H1 (cell line): ENCODE measurements at regions not wholly inside any gene's neighbourhood (a gene's known extent, or its start where the extent isn't known, plus 50 kb on each side); places are given as distances from the start of the nearest gene placed in this dataset.

Experiments
- CTCF ChIA-PET: fragments of 300-600 bp; sonication (Branson Sonifier 250); formaldehyde crosslinking; loops from one replicate; lab custom pipeline; 2021; ENCODE audit not compliant: partially characterized antibody; lab: Charles Lee
- POLR2A ChIA-PET: fragments of 300-600 bp; sonication (Branson Sonifier 250); formaldehyde crosslinking; loops from one replicate; lab custom pipeline; 2021; ENCODE audit warnings: inconsistent platforms; ENCODE audit not compliant: partially characterized antibody; lab: Charles Lee
- DNase-seq, 2 experiments: peaks; one replicate each; pipeline versions ENCODE4 v3.0.0 to v3.0.0-alpha.2; 2010 to 2022; ENCODE audit warnings: low spot score in 2 of 2, low read depth in 1 of 2, mixed read lengths in 1 of 2
- FAIRE-seq: peaks from 2 replicates; lab custom pipeline; 2011; peaks lifted over from hg19 to GRCh38; lab: Jason Lieb, UNC
- H2AFZ ChIP-seq: 2 replicates; pipeline ENCODE4 v1.8.1; 2012; ENCODE audit warnings: low read length, inconsistent platforms
- H2AK5ac ChIP-seq: 2 replicates; pipeline ENCODE4 v1.6.1; 2013; ENCODE audit warnings: low read depth, low read length
- H2BK120ac ChIP-seq: replicated peaks from 2 replicates; pipeline ENCODE3; 2013; ENCODE audit warnings: low read depth, low read length, inconsistent platforms
- H2BK12ac ChIP-seq: 2 replicates; pipeline ENCODE4 v1.6.1; 2013; ENCODE audit warnings: low read depth, low read length
- H2BK15ac ChIP-seq: 2 replicates; pipeline ENCODE4 v1.6.1; 2013; ENCODE audit warnings: low read length
- H2BK20ac ChIP-seq: 2 replicates; pipeline ENCODE4 v1.6.1; 2013; ENCODE audit warnings: low read length
- H2BK5ac ChIP-seq: 2 replicates; pipeline ENCODE4 v1.6.1; 2013; ENCODE audit warnings: low read depth, low read length
- H3K14ac ChIP-seq: 2 replicates; pipeline ENCODE4 v1.6.1; 2013; ENCODE audit warnings: inconsistent platforms; ENCODE audit not compliant: insufficient read length
- H3K18ac ChIP-seq: 2 replicates; pipeline ENCODE4 v1.6.1; 2013; ENCODE audit warnings: low read length; ENCODE audit errors: extremely low read depth
- H3K23ac ChIP-seq: 2 replicates; pipeline ENCODE4 v1.6.1; 2013; ENCODE audit warnings: inconsistent platforms; ENCODE audit not compliant: insufficient read length
- H3K23me2 ChIP-seq: 2 replicates; pipeline ENCODE4 v1.6.1; 2013; ENCODE audit warnings: low read depth, low read length
- H3K27ac ChIP-seq: 2 replicates; pipeline ENCODE4 v1.6.1; 2011; ENCODE audit warnings: low read depth, low read length, inconsistent platforms
- H3K27me3 ChIP-seq, 4 experiments: replicated peaks in 1 of 4; 1 replicate in 1 of 4; 2 replicates in 3 of 4; pipeline versions ENCODE4 v1.6.1 to v1.8.1; 2011 to 2013; ENCODE audit warnings: low read length in 3 of 4, mild to moderate bottlenecking in 3 of 4, inconsistent platforms in 2 of 4, mixed read lengths in 2 of 4, moderate library complexity in 1 of 4; ENCODE audit not compliant: control insufficient read depth in 3 of 4, insufficient read depth in 3 of 4; ENCODE audit errors: extremely low read depth in 1 of 4
- H3K36me3 ChIP-seq, 4 experiments: 2 replicates each; pipeline versions ENCODE4 v1.6.1 to v1.8.1; 2011 to 2013; ENCODE audit warnings: mild to moderate bottlenecking in 4 of 4, low read length in 3 of 4, moderate library complexity in 2 of 4, control low read depth in 1 of 4, inconsistent platforms in 1 of 4; ENCODE audit not compliant: insufficient read depth in 4 of 4, control insufficient read depth in 2 of 4
- H3K4ac ChIP-seq: replicated peaks from 2 replicates; pipeline ENCODE3; 2013; ENCODE audit warnings: low read length, low read depth, mixed read lengths, inconsistent platforms; ENCODE audit not compliant: insufficient read length
- H3K4me1 ChIP-seq, 4 experiments: replicated peaks in 1 of 4; 1 replicate in 1 of 4; 2 replicates in 3 of 4; pipeline versions ENCODE4 v1.6.1 to v1.8.1; 2011 to 2013; ENCODE audit warnings: low read length in 3 of 4, inconsistent platforms in 2 of 4, mixed read lengths in 1 of 4; ENCODE audit not compliant: insufficient read depth in 4 of 4, control insufficient read depth in 3 of 4
- H3K4me2 ChIP-seq, 2 experiments: 2 replicates each; pipeline versions ENCODE4 v1.6.1 to v1.8.1; 2011 to 2013; ENCODE audit warnings: low read depth in 2 of 2, low read length in 2 of 2, control low read depth in 1 of 2, inconsistent platforms in 1 of 2, mild to moderate bottlenecking in 1 of 2; ENCODE audit not compliant: insufficient read depth in 1 of 2
- H3K4me3 ChIP-seq, 4 experiments: fragments of 200-600, 300-600 bp in 1 of 4; sonication (generic), shearing (Covaris generic), sonication (Bioruptor Twin) in 1 of 4; 2 replicates each; pipeline versions ENCODE4 v1.5.1 to v1.8.1; 2011 to 2016; ENCODE audit warnings: low read length in 4 of 4, low read depth in 3 of 4, control low read depth in 2 of 4, inconsistent platforms in 2 of 4, mild to moderate bottlenecking in 2 of 4, mixed read lengths in 1 of 4, moderate library complexity in 1 of 4; ENCODE audit not compliant: insufficient read depth in 2 of 4; ENCODE audit errors: extremely low read depth in 1 of 4
- H3K56ac ChIP-seq: replicated peaks from 2 replicates; pipeline ENCODE3; 2013; ENCODE audit warnings: low read depth, mild to moderate bottlenecking, mixed read lengths, low read length, inconsistent platforms; ENCODE audit not compliant: insufficient read length
- H3K79me1 ChIP-seq: 2 replicates; pipeline ENCODE4 v1.6.1; 2013; ENCODE audit warnings: low read depth, low read length, control low read depth
- H3K79me2 ChIP-seq, 2 experiments: 2 replicates each; pipeline versions ENCODE4 v1.6.1 to v1.8.1; 2012 to 2013; ENCODE audit warnings: low read length in 2 of 2, mild to moderate bottlenecking in 2 of 2, inconsistent platforms in 1 of 2; ENCODE audit not compliant: insufficient read depth in 2 of 2, control insufficient read depth in 1 of 2
- H3K9ac ChIP-seq, 4 experiments: replicated peaks in 1 of 4; 1 replicate in 1 of 4; 2 replicates in 3 of 4; pipeline versions ENCODE4 v1.6.1 to v1.8.1; 2011 to 2013; ENCODE audit warnings: low read depth in 3 of 4, low read length in 3 of 4, control low read depth in 2 of 4, mild to moderate bottlenecking in 2 of 4, moderate library complexity in 2 of 4, inconsistent platforms in 1 of 4; ENCODE audit errors: extremely low read depth in 1 of 4
- H3K9me3 ChIP-seq, 2 experiments: 2 replicates each; pipeline versions ENCODE4 v1.6.1 to v1.8.1; 2012 to 2013; ENCODE audit warnings: mild to moderate bottlenecking in 2 of 2, moderate library complexity in 2 of 2, control low read depth in 1 of 2, inconsistent platforms in 1 of 2, low read depth in 1 of 2, low read length in 1 of 2, mixed read lengths in 1 of 2; ENCODE audit not compliant: insufficient read depth in 2 of 2
- H4K20me1 ChIP-seq, 2 experiments: replicated peaks in 1 of 2; 2 replicates each; pipeline versions ENCODE3 to v1.8.1; 2011 to 2013; ENCODE audit warnings: inconsistent platforms in 2 of 2, low read length in 2 of 2, mild to moderate bottlenecking in 1 of 2; ENCODE audit not compliant: insufficient read depth in 2 of 2, control insufficient read depth in 1 of 2
- H4K5ac ChIP-seq: 2 replicates; pipeline ENCODE4 v1.6.1; 2013; ENCODE audit warnings: low read length, low read depth, mixed read lengths, inconsistent platforms; ENCODE audit not compliant: insufficient read length
- H4K8ac ChIP-seq: 2 replicates; pipeline ENCODE4 v1.8.0; 2013; ENCODE audit warnings: mild to moderate bottlenecking, moderate library complexity, low read length, inconsistent platforms; ENCODE audit not compliant: insufficient read depth; ENCODE audit errors: extremely low read depth
- H4K91ac ChIP-seq: replicated peaks from 2 replicates; pipeline ENCODE3; 2013; ENCODE audit warnings: low read length, mixed read lengths, inconsistent platforms; ENCODE audit not compliant: insufficient read length
- BACH1 ChIP-seq: IDR thresholded peaks from 2 replicates; pipeline ENCODE4 v1.6.1; 2012; ENCODE audit warnings: low read length, improper control_type of control experiment
- EZH2 ChIP-seq: fragments of 200-600 bp; sonication (generic); IDR thresholded peaks from 2 replicates; pipeline ENCODE4 v1.7.1; 2012; ENCODE audit warnings: low read depth, mild to moderate bottlenecking, moderate library complexity, low read length, inconsistent platforms; ENCODE audit not compliant: severe bottlenecking
- NANOG ChIP-seq: IDR thresholded peaks from 2 replicates; pipeline ENCODE4 v1.6.1; 2011; ENCODE audit warnings: low read length, low read depth, mild to moderate bottlenecking, inconsistent platforms; ENCODE audit not compliant: insufficient read depth, poor library complexity, severe bottlenecking
- RFX5 ChIP-seq: IDR thresholded peaks from 2 replicates; pipeline ENCODE4 v1.6.1; 2011; ENCODE audit warnings: low read depth, low read length, improper control_type of control experiment, borderline replicate concordance
- SIRT6 ChIP-seq: IDR thresholded peaks from one replicate; pipeline ENCODE4 v1.7.1; 2012; ENCODE audit warnings: low read length, inconsistent platforms
- TAF7 ChIP-seq: optimal IDR thresholded peaks from 2 replicates; pipeline ENCODE3; 2011; ENCODE audit warnings: low read depth, mild to moderate bottlenecking, inconsistent platforms, low read length, moderate library complexity, borderline replicate concordance
- WGBS, 2 experiments: shearing (Covaris generic) in 1 of 2; methylation state at CpG; one replicate each; pipeline versions ENCODE4 v1.1.6 to v1.1.7; 2013 to 2015; ENCODE audit warnings: low lambda C conversion rate in 2 of 2, mixed read lengths in 2 of 2, inconsistent platforms in 1 of 2, low coverage in 1 of 2, missing lambda C conversion rate in 1 of 2; ENCODE audit not compliant: insufficient replicate concordance in 2 of 2, insufficient coverage in 1 of 2, insufficient read length in 1 of 2; ENCODE audit errors: extremely low coverage in 1 of 2, missing lambda C conversion rate in 1 of 2; 5-methylcytosine and 5-hydroxymethylcytosine counted together

GRCh38 chr2:198659096-198659870 lies 798.5 kb downstream of the SATB2 start:
- 94% methylated on average over 5 of the region's 5 CpGs; no CpG with 5 or more reads in 1 of the 2 experiments for WGBS, 2 experiments

More at GRCh38 chr2:198659096-198659870, 798.5 kb downstream of the SATB2 start:
- FAIRE-seq, result no peak
- H2BK20ac ChIP-seq, result no peak overlapping the region
- H2AFZ ChIP-seq, result no peak overlapping the region
- no peak overlapping the region for H4K8ac ChIP-seq
- H3K4ac ChIP-seq, result no peak overlapping the region
- no peak overlapping the region for H2BK120ac ChIP-seq
- H3K56ac ChIP-seq, result no peak overlapping the region
- no peak overlapping the region for H2AK5ac ChIP-seq
- no peak overlapping the region for H3K27ac ChIP-seq
- H3K9ac ChIP-seq, result no peak overlapping the region
- no peaks in the 10 kb centered on the region for H3K23me2 ChIP-seq
- TF ChIP-seq TAF7 (no peak), SIRT6 (no peak), NANOG (no peak), RFX5 (no peak), BACH1 (no peak), EZH2 (no peak)
- TF ChIP-seq, all 59 proteins: peak for 0
- H3K18ac ChIP-seq, result no peak overlapping the region
- H3K4me1 ChIP-seq, result no peaks in the 10 kb centered on the region
- no peak overlapping the region for H3K4me2 ChIP-seq
- no peak overlapping the region for H2BK12ac ChIP-seq
- H3K36me3 ChIP-seq, result no peaks in the 10 kb centered on the region
- H3K27me3 ChIP-seq, result no peaks in the 10 kb centered on the region
- H3K23ac ChIP-seq, result no peak overlapping the region
- no peaks in the 10 kb centered on the region for H3K79me1 ChIP-seq
- H3K79me2 ChIP-seq, result no peaks in the 10 kb centered on the region
- H3K4me3 ChIP-seq, result no peak overlapping the region
- H4K91ac ChIP-seq, result no peak overlapping the region
- ChIA-PET POLR2A (no interaction called here), CTCF (interaction anchor here (0.6 to 3.2 kb wide), 4 partner anchors 11 to 497 kb away, joined by 3 to 14 read pairs (median 4); no protein-coding TSS in a partner anchor)
- H3K9me3 ChIP-seq, result no peaks in the 10 kb centered on the region
- no peak overlapping the region for H3K14ac ChIP-seq
- no peak overlapping the region for H4K5ac ChIP-seq
- no peak for DNase-seq
- no peak overlapping the region for H2BK15ac ChIP-seq
- no peaks in the 10 kb centered on the region for H4K20me1 ChIP-seq
- no peak overlapping the region for H2BK5ac ChIP-seq
